Stomach (tissue), 4 donors: ENCODE measurements at regions not wholly inside any gene's neighbourhood (a gene's known extent, or its start where the extent isn't known, plus 50 kb on each side); places are given as distances from the start of the nearest gene placed in this dataset.

Experiments used
- CTCF ChIP-seq, 7 experiments: fragments of 450-650 bp in 4 of 7; fragments of 200-600 bp in 3 of 7; sonication (generic) in 3 of 7; IDR thresholded peaks; one replicate each; pipeline ENCODE4 v1.5.1; 2016 to 2019; ENCODE audit warnings: antibody characterized with exemption in 7 of 7, control low read depth in 2 of 7, mild to moderate bottlenecking in 1 of 7
- EP300 ChIP-seq: sonication (generic); formaldehyde crosslinking; IDR thresholded peaks from one replicate; pipeline ENCODE4 v1.6.1; 2017; ENCODE audit warnings: antibody characterized with exemption
- POLR2A ChIP-seq, 4 donors: fragments of 450-650 bp; IDR thresholded peaks; one replicate each; pipeline ENCODE4 v1.6.1; 2016; ENCODE audit warnings: antibody characterized with exemption in 4 of 4, control low read depth in 2 of 4, mild to moderate bottlenecking in 1 of 4, moderate library complexity in 1 of 4
- POLR2AphosphoS5 ChIP-seq, 3 donors: sonication (generic); formaldehyde crosslinking; IDR thresholded peaks; one replicate each; pipeline ENCODE4 v1.6.1; 2016; ENCODE audit warnings: antibody characterized with exemption in 3 of 3

- TF ChIP-seq CTCF (IDR thresholded peaks at IDR 0.05) = no peak
- TF ChIP-seq EP300 = no peak
- no peak for TF ChIP-seq POLR2AphosphoS5 (IDR thresholded peaks at IDR 0.05)
- no peak for TF ChIP-seq POLR2A (IDR thresholded peaks at IDR 0.05)
Observed at GRCh38 chr14:62347562-62348011, 585.4 kb downstream of the SNAPC1 start.
